ENCODE measurements at regions not wholly inside any gene's neighbourhood (a gene's known extent, or its start where the extent isn't known, plus 50 kb on each side); places are given as distances from the start of the nearest gene placed in this dataset.

DNA sequence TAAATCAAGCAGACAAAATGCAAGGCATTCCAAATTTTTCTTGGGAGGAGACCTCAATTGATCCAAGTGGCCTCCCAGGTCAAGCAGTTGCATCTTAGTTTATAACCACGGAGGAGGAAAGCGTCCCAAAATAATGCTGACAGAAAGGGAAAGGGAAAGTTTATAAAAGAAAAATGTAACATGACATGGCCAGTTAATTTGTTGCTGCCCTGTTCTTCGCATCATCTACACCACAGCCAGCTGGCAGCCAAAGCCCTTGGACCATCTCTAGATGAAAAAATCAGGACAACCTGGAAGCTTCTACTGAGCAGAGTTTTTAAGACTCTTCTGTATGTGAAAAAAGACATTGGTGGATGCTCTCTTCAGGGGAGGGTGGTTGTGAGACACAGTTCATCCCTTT, 128.8 kb upstream of the FBXL7 start:
- TF ChIP-seq, protein P1, sequence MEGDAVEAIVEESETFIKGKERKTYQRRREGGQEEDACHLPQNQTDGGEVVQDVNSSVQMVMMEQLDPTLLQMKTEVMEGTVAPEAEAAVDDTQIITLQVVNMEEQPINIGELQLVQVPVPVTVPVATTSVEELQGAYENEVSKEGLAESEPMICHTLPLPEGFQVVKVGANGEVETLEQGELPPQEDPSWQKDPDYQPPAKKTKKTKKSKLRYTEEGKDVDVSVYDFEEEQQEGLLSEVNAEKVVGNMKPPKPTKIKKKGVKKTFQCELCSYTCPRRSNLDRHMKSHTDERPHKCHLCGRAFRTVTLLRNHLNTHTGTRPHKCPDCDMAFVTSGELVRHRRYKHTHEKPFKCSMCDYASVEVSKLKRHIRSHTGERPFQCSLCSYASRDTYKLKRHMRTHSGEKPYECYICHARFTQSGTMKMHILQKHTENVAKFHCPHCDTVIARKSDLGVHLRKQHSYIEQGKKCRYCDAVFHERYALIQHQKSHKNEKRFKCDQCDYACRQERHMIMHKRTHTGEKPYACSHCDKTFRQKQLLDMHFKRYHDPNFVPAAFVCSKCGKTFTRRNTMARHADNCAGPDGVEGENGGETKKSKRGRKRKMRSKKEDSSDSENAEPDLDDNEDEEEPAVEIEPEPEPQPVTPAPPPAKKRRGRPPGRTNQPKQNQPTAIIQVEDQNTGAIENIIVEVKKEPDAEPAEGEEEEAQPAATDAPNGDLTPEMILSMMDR (IDR thresholded peaks at IDR 0.05 in 8 of 11, conservative IDR thresholded peaks at IDR 0.05 in 3 of 11): no peak
- TF ChIP-seq POLR2A (IDR thresholded peaks at IDR 0.05) (no peak), POLR2AphosphoS5 (IDR thresholded peaks at IDR 0.05) (no peak)

Data from spleen (tissue), 7 donors.